Lower leg skin (tissue), 3 donors: ENCODE measurements at regions not wholly inside any gene's neighbourhood (a gene's known extent, or its start where the extent isn't known, plus 50 kb on each side); places are given as distances from the start of the nearest gene placed in this dataset.

Source experiments
- CTCF ChIP-seq, 3 donors: fragments of 450-650 bp; IDR thresholded peaks; one replicate each; pipeline ENCODE4 v1.5.1; 2016; ENCODE audit warnings: antibody characterized with exemption in 3 of 3, mild to moderate bottlenecking in 3 of 3, moderate library complexity in 2 of 3
- POLR2A ChIP-seq, 2 donors: fragments of 450-650 bp; IDR thresholded peaks; one replicate each; pipeline ENCODE4 v1.6.1; 2016 to 2017; ENCODE audit warnings: antibody characterized with exemption in 2 of 2, mild to moderate bottlenecking in 1 of 2, moderate library complexity in 1 of 2

- TF ChIP-seq CTCF (IDR thresholded peaks at IDR 0.05), result no peak
- TF ChIP-seq POLR2A (IDR thresholded peaks at IDR 0.05), result no peak
These were observed 665.7 kb upstream of the SLC35B3 start for GRCh38 chr6:9100869-9101580.
